ENCODE measurements at regions not wholly inside any gene's neighbourhood (a gene's known extent, or its start where the extent isn't known, plus 50 kb on each side); places are given as distances from the start of the nearest gene placed in this dataset.
"Not testable (repeated sequence)": the region's sequence is repeated elsewhere in the genome, so short reads cannot be mapped to it uniquely, and the experiment has no call there.

GRCh38 chr4:149062997-149063396 is 620.8 kb upstream of the NR3C2 start:
- DNase-seq (ENCODE audit: insufficient read length) = no peak
- FAIRE-seq = no peak

GRCh38 chr4:149057594-149057993 is 615.4 kb upstream of the NR3C2 start:
- TF ChIP-seq POLR2AphosphoS5 (IDR thresholded peaks at IDR 0.05; ENCODE audit: low read depth, low read length) (no peak), POLR2A (IDR thresholded peaks at IDR 0.05; ENCODE audit: low read depth, low read length) (no peak), TAF1 (IDR thresholded peaks at IDR 0.05; ENCODE audit: borderline replicate concordance, low read depth, low read length) (no peak)
- no peak for FAIRE-seq
- no peak for DNase-seq (ENCODE audit: insufficient read length)

More at GRCh38 chr4:149062997-149063396, 620.8 kb upstream of the NR3C2 start:
- TF ChIP-seq POLR2AphosphoS5 (IDR thresholded peaks at IDR 0.05; ENCODE audit: low read depth, low read length) (no peak), POLR2A (IDR thresholded peaks at IDR 0.05; ENCODE audit: low read depth, low read length) (no peak), TAF1 (IDR thresholded peaks at IDR 0.05; ENCODE audit: borderline replicate concordance, low read depth, low read length) (no peak)

GRCh38 chr4:149056615-149057014 is 614.4 kb upstream of the NR3C2 start:
- DNase-seq (ENCODE audit: insufficient read length) (no peak), FAIRE-seq (no peak)
- no peak for TF ChIP-seq POLR2A (IDR thresholded peaks at IDR 0.05; ENCODE audit: low read depth, low read length)
- TF ChIP-seq POLR2AphosphoS5 (IDR thresholded peaks at IDR 0.05; ENCODE audit: low read depth, low read length) = no peak
- no peak for TF ChIP-seq TAF1 (IDR thresholded peaks at IDR 0.05; ENCODE audit: borderline replicate concordance, low read depth, low read length)

- FAIRE-seq = no peak
- no peak for DNase-seq (ENCODE audit: insufficient read length)
- TF ChIP-seq POLR2A (IDR thresholded peaks at IDR 0.05; ENCODE audit: low read depth, low read length) (no peak), TAF1 (IDR thresholded peaks at IDR 0.05; ENCODE audit: borderline replicate concordance, low read depth, low read length) (no peak), POLR2AphosphoS5 (IDR thresholded peaks at IDR 0.05; ENCODE audit: low read depth, low read length) (no peak)
These were observed 613.4 kb upstream of the NR3C2 start for GRCh38 chr4:149055624-149056023.

GRCh38 chr4:149050840-149051239 is 608.6 kb upstream of the NR3C2 start:
- TF ChIP-seq TAF1 (IDR thresholded peaks at IDR 0.05; ENCODE audit: borderline replicate concordance, low read depth, low read length) = no peak
- TF ChIP-seq POLR2AphosphoS5 (IDR thresholded peaks at IDR 0.05; ENCODE audit: low read depth, low read length) = no peak
- TF ChIP-seq POLR2A (IDR thresholded peaks at IDR 0.05; ENCODE audit: low read depth, low read length) = no peak
- DNase-seq (ENCODE audit: insufficient read length) = no peak
- no peak for FAIRE-seq

GRCh38 chr4:149048451-149049143 is 606.4 kb upstream of the NR3C2 start:
- DNase-seq (ENCODE audit: insufficient read length) (no peak), FAIRE-seq (no peak)
- TF ChIP-seq POLR2A (IDR thresholded peaks at IDR 0.05; ENCODE audit: low read depth, low read length) = no peak
- TF ChIP-seq POLR2AphosphoS5 (IDR thresholded peaks at IDR 0.05; ENCODE audit: low read depth, low read length) = no peak
- TF ChIP-seq TAF1 (IDR thresholded peaks at IDR 0.05; ENCODE audit: borderline replicate concordance, low read depth, low read length) = no peak

GRCh38 chr4:149047368-149047767 is 605.2 kb upstream of the NR3C2 start:
- no peak for TF ChIP-seq TAF1 (IDR thresholded peaks at IDR 0.05; ENCODE audit: borderline replicate concordance, low read depth, low read length)
- TF ChIP-seq POLR2A (IDR thresholded peaks at IDR 0.05; ENCODE audit: low read depth, low read length) = no peak
- no peak for TF ChIP-seq POLR2AphosphoS5 (IDR thresholded peaks at IDR 0.05; ENCODE audit: low read depth, low read length)
- FAIRE-seq = no peak
- DNase-seq (ENCODE audit: insufficient read length) = no peak

GRCh38 chr4:149045731-149046130 is 603.5 kb upstream of the NR3C2 start:
- TF ChIP-seq TAF1 (IDR thresholded peaks at IDR 0.05; ENCODE audit: borderline replicate concordance, low read depth, low read length) (no peak), POLR2A (IDR thresholded peaks at IDR 0.05; ENCODE audit: low read depth, low read length) (no peak), POLR2AphosphoS5 (IDR thresholded peaks at IDR 0.05; ENCODE audit: low read depth, low read length) (no peak)
- DNase-seq (ENCODE audit: insufficient read length) (no peak), FAIRE-seq (no peak)

DNA sequence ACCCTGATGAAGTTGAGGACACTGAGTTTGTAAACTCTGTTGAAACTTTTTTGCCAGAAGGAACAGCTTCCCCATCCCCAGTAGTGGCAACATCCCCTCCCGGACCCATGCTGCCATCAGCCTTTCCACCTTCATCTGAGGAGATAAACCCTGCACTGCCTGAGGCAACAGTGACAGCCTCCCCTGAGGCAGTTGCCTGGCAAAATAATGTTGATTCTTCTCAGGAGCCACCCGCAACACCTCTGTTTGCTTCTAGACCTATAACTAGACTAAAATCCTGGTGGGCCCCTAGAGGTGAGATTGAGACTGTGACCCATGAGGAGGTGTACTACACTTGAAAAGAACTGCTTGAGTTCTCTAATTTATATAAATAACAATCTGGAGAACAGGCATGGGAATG is 597.6 kb upstream of the NR3C2 start:
- not testable (repeated sequence) for FAIRE-seq; DNase-seq (ENCODE audit: insufficient read length)

- DNase-seq (ENCODE audit: insufficient read length) = no peak
- TF ChIP-seq TAF1 (IDR thresholded peaks at IDR 0.05; ENCODE audit: borderline replicate concordance, low read depth, low read length) (no peak), POLR2AphosphoS5 (IDR thresholded peaks at IDR 0.05; ENCODE audit: low read depth, low read length) (no peak), POLR2A (IDR thresholded peaks at IDR 0.05; ENCODE audit: low read depth, low read length) (no peak)
These were observed 589.2 kb upstream of the NR3C2 start for GRCh38 chr4:149031399-149031798.

GRCh38 chr4:149029056-149029651 is 586.9 kb upstream of the NR3C2 start:
- no peak for DNase-seq (ENCODE audit: insufficient read length)
- FAIRE-seq = no peak
- no peak for TF ChIP-seq POLR2A (IDR thresholded peaks at IDR 0.05; ENCODE audit: low read depth, low read length)
- TF ChIP-seq POLR2AphosphoS5 (IDR thresholded peaks at IDR 0.05; ENCODE audit: low read depth, low read length) = no peak
- no peak for TF ChIP-seq TAF1 (IDR thresholded peaks at IDR 0.05; ENCODE audit: borderline replicate concordance, low read depth, low read length)

More at GRCh38 chr4:149031399-149031798, 589.2 kb upstream of the NR3C2 start:
- no peak for FAIRE-seq

- FAIRE-seq = no peak
- TF ChIP-seq POLR2A (IDR thresholded peaks at IDR 0.05; ENCODE audit: low read depth, low read length) = no peak
- no peak for TF ChIP-seq POLR2AphosphoS5 (IDR thresholded peaks at IDR 0.05; ENCODE audit: low read depth, low read length)
- no peak for TF ChIP-seq TAF1 (IDR thresholded peaks at IDR 0.05; ENCODE audit: borderline replicate concordance, low read depth, low read length)
- DNase-seq (ENCODE audit: insufficient read length) = no peak
These were observed 584.5 kb upstream of the NR3C2 start for GRCh38 chr4:149026696-149027095.
